Prostate gland (tissue), 2 donors: ENCODE measurements at regions not wholly inside any gene's neighbourhood (a gene's known extent, or its start where the extent isn't known, plus 50 kb on each side); places are given as distances from the start of the nearest gene placed in this dataset.

ENCODE experiments used
- POLR2A ChIP-seq: fragments of 450-650 bp; IDR thresholded peaks from one replicate; pipeline ENCODE4 v1.6.1; 2016; ENCODE audit warnings: antibody characterized with exemption, mild to moderate bottlenecking
- POLR2AphosphoS5 ChIP-seq: sonication (generic); formaldehyde crosslinking; IDR thresholded peaks from one replicate; pipeline ENCODE4 v1.6.1; 2017; ENCODE audit warnings: antibody characterized with exemption
- TF ChIP-seq, protein P1 (sequence below), 4 experiments: fragments of 200-600 bp in 2 of 4; fragments of 450-650 bp in 2 of 4; sonication (generic) in 2 of 4; IDR thresholded peaks; 1 replicate in 3 of 4; 2 replicates in 1 of 4; pipeline ENCODE4 v1.5.1; 2016 to 2019; ENCODE audit warnings: antibody characterized with exemption in 4 of 4, mild to moderate bottlenecking in 2 of 4, moderate library complexity in 2 of 4

DNA sequence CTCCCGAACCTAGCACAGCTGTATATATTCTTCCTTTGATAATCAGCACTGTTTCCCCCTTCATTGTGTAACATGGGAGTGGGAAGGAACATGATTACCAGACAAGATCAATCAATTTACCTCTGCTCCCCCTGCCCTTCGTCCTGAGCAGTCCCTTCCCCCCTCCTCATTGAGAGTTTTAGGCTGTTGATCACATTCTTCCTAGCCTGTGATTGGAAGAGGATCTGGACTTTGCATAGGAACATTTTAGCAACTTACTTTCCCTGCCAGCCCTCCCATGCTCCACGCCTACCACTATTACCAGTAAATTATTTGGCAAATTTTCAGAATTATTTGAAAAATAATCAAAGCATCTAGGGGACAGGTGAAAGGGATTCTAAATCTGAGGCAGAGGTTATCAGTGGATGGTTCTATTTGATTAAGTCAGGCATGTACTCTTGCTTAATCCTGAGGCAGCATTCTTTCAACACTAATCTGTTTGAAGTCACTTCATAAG is 62.7 kb upstream of the ABCD3 start:
- TF ChIP-seq, protein P1, sequence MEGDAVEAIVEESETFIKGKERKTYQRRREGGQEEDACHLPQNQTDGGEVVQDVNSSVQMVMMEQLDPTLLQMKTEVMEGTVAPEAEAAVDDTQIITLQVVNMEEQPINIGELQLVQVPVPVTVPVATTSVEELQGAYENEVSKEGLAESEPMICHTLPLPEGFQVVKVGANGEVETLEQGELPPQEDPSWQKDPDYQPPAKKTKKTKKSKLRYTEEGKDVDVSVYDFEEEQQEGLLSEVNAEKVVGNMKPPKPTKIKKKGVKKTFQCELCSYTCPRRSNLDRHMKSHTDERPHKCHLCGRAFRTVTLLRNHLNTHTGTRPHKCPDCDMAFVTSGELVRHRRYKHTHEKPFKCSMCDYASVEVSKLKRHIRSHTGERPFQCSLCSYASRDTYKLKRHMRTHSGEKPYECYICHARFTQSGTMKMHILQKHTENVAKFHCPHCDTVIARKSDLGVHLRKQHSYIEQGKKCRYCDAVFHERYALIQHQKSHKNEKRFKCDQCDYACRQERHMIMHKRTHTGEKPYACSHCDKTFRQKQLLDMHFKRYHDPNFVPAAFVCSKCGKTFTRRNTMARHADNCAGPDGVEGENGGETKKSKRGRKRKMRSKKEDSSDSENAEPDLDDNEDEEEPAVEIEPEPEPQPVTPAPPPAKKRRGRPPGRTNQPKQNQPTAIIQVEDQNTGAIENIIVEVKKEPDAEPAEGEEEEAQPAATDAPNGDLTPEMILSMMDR (IDR thresholded peaks at IDR 0.05): no peak
- no peak for TF ChIP-seq POLR2AphosphoS5
- no peak for TF ChIP-seq POLR2A
